GM21619 (cell line): ENCODE measurements at regions not wholly inside any gene's neighbourhood (a gene's known extent, or its start where the extent isn't known, plus 50 kb on each side); places are given as distances from the start of the nearest gene placed in this dataset.

Source experiments
- ATAC-seq: cut with Tn5 transposase; IDR thresholded peaks from one replicate; pipeline ENCODE4 v1.9.1; 2021; ENCODE audit not compliant: unreplicated experiment

- no peak for ATAC-seq
Measured at GRCh38 chr13:22463089-22463488, 717.7 kb upstream of the SGCG start.

GRCh38 chr13:22468045-22468444, 712.7 kb upstream of the SGCG start:
- no peak for ATAC-seq

DNA sequence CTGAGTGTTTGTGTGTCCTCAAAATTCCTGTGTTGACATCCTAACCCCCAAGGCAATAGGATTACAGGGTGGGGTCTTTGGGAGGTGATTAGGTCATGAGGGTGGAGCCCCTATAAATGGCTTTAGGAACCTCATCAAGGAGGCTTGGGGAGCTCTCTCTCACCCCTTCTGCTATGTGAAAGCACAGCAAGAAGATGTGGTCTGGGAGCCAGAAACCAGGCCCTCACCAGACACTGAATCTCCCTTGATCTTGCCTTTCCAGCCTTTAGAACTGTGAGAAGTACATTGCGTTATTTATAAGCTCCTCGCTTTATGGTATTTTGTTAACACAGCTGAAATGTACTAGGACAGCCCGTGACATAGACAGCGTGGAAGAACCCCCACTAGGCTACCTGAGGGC, 712.0 kb upstream of the SGCG start:
- no peak for ATAC-seq

GRCh38 chr13:22469452-22469851, 711.3 kb upstream of the SGCG start:
- ATAC-seq, result no peak

GRCh38 chr13:22470075-22470474, 710.7 kb upstream of the SGCG start:
- ATAC-seq, result no peak

- no peak for ATAC-seq
Measured at GRCh38 chr13:22482496-22483000, 698.2 kb upstream of the SGCG start.

DNA sequence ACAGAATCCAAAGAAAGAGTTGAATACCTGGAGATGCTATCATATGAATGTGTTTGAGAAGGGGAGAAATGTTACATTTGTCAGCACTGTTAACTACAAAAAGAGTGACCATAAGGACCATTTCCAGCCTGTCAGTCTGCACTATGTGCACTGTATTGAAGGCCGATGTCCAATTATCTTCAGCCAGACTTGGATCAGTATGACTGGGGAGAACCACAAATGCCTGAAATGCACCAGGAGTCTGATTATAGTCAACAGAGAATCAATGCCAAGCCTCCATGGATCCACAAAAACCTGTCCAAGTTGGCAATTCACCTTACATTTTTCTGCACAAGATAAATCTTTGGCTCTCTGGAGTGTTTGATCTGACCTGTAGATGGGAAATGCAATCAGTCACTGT, 697.5 kb upstream of the SGCG start:
- ATAC-seq, result no peak

GRCh38 chr13:22486490-22486889, 694.3 kb upstream of the SGCG start:
- no peak for ATAC-seq

- ATAC-seq, result no peak
Measured at GRCh38 chr13:22487932-22488331, 692.8 kb upstream of the SGCG start.

- ATAC-seq, result no peak
Measured at GRCh38 chr13:22489771-22490170, 691.0 kb upstream of the SGCG start.

DNA sequence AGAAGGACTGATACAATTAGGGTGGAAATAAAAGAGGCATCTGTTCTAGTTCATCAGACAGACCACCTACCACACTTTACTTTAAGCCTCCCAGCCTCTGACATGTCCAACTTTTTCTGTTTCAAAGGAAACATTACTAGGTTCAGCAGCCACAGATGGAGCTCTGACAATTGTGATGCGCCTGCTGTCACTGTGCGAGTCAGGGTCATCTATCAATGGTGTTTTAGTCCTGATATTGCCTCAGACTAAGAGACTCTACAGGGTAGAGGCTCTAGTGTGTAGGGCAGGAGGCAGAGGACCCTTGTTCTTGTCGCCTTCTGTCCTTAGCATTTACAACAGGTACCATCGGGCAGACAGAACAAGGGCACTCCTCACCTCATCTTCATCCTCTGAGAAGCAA, 685.0 kb upstream of the SGCG start:
- ATAC-seq, result no peak

DNA sequence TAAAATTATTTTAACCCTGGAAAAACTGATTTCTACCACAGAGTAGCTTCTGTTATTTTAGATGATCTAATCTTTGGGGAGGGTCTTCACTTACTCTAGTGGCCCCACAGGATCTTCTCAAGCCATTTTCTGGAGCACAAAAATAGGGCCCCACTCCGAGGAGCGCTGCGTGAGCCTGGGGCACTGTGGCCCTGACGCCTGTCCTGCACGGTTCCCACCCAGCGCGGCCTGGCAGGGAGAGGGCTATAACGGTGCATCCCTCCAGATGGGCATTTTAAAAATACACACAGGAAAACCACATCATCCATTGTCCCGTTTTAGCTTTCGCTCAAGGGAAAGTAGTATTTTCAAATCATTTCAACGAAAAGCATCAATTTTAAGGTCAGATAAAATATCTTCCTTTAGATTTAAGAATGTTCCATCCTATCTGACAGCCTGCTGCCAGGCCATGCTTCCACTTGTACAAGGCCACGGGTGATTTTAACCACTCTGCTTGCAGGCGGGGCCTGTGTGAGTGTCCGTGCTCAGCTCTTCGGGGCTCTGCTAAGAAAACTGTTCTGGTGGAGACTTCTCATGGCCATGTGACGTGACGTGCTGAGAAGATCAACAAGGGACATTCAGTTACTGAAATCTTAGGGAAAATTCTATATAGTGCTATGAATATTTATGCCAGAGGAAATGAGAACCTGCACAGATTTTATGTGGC, 683.8 kb upstream of the SGCG start:
- no peak for ATAC-seq

DNA sequence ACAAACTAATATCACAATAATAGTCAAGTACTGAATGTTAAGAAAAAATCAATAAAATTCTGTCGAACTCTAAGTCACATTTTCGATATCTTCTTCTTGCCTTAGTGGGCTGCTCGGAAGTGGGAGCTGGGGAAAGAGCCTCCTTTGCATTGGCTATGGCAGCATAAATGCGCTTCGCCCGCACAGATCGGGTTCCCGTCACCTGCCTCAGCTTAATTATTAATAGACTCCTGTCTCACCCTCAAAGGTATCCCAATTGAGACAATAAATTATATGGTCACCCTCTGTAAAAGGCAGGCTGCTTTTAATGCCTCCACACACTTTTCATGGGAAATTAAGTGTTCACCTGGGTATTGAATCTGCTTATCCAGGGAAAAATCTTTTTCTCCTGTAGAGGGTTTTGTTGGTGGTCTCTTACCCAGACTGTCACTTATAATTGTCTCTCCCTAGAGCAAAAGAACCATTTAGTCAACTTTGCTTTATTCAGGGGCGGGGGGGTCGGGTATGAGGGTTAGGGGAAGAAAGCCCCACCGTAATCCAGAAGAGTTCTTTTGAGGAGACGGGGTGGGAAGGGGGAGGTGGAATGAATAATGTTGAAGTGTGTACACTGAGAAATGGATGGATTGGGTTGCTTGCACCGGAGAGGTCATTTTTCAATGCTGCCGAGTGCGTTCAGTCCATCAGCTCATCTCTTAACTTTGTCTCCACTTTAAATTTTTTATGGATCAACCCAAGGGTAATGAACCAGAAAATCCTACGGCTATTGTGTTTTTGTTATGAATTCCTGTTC, 682.6 kb upstream of the SGCG start:
- ATAC-seq, result no peak

DNA sequence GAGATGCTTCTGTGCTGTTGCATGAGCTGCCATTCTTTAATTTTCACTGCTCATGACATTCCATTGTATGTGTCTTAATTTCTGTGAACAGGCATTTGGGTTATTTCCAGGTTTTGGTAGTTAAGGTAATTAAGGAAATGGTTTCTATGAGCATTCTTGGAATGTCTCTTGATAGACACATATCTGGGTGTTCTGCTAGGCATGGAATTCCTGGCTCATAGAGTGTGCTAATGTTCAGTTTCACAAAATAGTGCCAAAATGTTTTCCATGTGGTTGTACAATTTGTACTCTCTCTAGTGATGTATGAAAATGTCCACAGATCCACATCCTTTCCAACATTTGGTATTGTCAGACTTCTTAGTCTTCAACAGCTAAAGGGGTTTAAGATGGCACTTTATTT, 680.9 kb upstream of the SGCG start:
- ATAC-seq, result no peak

GRCh38 chr13:22505489-22505888, 675.3 kb upstream of the SGCG start:
- ATAC-seq, result no peak

DNA sequence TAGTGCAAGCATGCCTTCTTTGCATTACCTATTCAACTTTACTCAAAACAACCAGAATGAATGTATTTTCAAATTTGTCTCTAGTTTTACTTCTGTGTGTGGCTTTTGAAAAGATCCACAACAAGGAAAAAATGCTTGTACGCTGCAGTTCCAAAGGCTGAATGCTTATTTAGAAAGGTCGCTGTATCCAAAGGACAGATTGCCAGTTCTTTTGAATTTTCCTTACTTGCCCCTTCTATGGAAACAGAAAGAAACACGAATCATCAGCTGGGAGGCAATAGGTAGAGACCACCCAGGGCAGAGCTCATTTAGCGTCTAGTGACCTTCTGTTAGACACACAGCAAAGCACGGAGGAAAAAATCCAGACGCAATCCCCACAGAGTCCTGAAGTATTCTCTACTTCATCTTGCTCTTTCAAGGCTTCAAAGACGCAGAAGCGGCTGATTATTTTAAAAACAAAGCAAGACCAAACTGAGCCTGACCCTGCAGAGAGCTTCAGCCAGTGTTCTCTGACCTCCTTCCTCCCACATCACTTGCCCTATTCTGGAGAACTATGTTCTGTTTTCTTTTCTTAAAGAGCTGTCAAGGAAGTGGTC, 674.6 kb upstream of the SGCG start:
- no peak for ATAC-seq

GRCh38 chr13:22517544-22517943, 663.2 kb upstream of the SGCG start:
- ATAC-seq, result no peak

GRCh38 chr13:22536851-22537250, 643.9 kb upstream of the SGCG start:
- no peak for ATAC-seq

GRCh38 chr13:22538400-22538799, 642.4 kb upstream of the SGCG start:
- ATAC-seq, result no peak

DNA sequence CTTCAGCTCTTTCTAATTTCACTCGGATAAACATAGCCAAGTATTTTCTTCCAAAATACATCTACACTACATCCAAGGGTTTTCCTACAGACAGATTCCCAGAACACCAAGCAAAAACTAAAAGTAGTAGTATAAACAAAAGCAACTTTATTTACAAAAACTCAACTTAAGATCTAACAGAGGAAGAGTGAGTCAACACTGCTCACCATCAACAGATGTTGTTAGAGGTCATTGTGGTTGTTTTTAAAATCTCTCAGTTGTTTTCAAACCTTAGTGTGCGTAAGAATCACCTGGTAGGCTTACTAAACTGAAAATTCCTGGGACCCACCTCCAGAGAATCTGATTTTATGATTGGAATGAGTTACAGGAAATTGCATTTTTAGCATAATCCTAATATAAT, 631.7 kb upstream of the SGCG start:
- no peak for ATAC-seq

- no peak for ATAC-seq
Measured at GRCh38 chr13:22561581-22561980, 619.2 kb upstream of the SGCG start.

DNA sequence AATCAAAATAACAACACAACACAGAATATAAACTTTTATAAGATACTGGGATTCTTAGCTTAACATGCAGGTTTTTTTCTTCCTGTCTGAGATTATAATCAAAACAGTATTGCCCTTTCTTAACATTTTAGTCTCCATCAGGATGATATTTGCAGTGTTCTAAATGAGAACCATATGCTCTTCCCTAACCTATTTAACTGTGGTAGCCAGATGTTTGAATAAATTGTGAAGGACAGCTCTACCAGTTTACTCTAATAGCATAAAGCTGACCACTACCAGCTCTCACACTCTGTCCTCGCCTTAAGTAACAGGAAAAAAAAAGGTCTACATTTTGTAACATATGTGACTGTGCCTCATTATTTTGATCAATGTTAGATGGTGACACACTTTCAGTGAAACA, 618.7 kb upstream of the SGCG start:
- ATAC-seq, result no peak
